K562 (cell line): ENCODE measurements at regions not wholly inside any gene's neighbourhood (a gene's known extent, or its start where the extent isn't known, plus 50 kb on each side); places are given as distances from the start of the nearest gene placed in this dataset.

Source experiments
- ATAC-seq: fragments of 200-7000 bp; cut with Tn5 transposase; 3 replicates; pipeline ENCODE4 v1.9.1; 2020; ENCODE audit warnings: moderate library complexity
- BruUV-seq: library from RNA; stranded (reverse); fragments of 400-500 nt; replicated peaks from 2 replicates; lab custom pipeline; 2021; lab: Mats Ljungman, UMichigan
- CTCF ChIA-PET: fragments of 300-600 bp; formaldehyde crosslinking; extraction: SDS; loops from one replicate; lab custom pipeline; 2021; ENCODE audit warnings: low intra/inter-chr PET ratio; lab: Yijun Ruan, JAX
- POLR2A ChIA-PET: fragments of 300-600, 350-650 bp; sonication (Branson Sonifier 250); formaldehyde crosslinking; extraction: SDS; loops from one replicate; lab custom pipeline; 2021; ENCODE audit warnings: antibody characterized with exemption, inconsistent platforms; lab: Yijun Ruan, JAX
- DNase-seq, 4 experiments: peaks; one replicate each; pipeline versions ENCODE4 v3.0.0 to v3.0.0-alpha.2; 2011 to 2018; ENCODE audit warnings: low spot score in 3 of 4, mixed read lengths in 3 of 4; ENCODE audit errors: extremely low read depth in 1 of 4
- FAIRE-seq: peaks from 2 replicates; lab custom pipeline; 2011; peaks lifted over from hg19 to GRCh38; lab: Jason Lieb, UNC
- H2AFZ ChIP-seq: 2 replicates; pipeline ENCODE4 v1.6.0; 2011; ENCODE audit warnings: low read depth, low read length, control low read depth, inconsistent platforms
- H3K27ac ChIP-seq: fragments of 200-600 bp; 3 replicates; pipeline ENCODE4 v1.8.0; 2011; ENCODE audit warnings: low read depth, mild to moderate bottlenecking, control low read depth, inconsistent platforms, low read length, moderate library complexity, mixed read lengths; ENCODE audit errors: extremely low read depth
- H3K27me3 ChIP-seq, 2 experiments: fragments of 300-600 bp in 1 of 2; 2 replicates in 1 of 2; 3 replicates in 1 of 2; pipeline versions ENCODE4 v1.6.0 to v1.8.0; 2011; ENCODE audit warnings: inconsistent platforms in 2 of 2, low read length in 2 of 2, mild to moderate bottlenecking in 1 of 2, mixed read lengths in 1 of 2, moderate library complexity in 1 of 2; ENCODE audit not compliant: control insufficient read depth in 2 of 2, insufficient read depth in 2 of 2
- H3K36me3 ChIP-seq: fragments of 300-600 bp; 3 replicates; pipeline ENCODE4 v1.8.0; 2011; ENCODE audit warnings: mild to moderate bottlenecking, low read length, inconsistent platforms; ENCODE audit not compliant: control insufficient read depth, insufficient read depth
- H3K4me1 ChIP-seq, 2 experiments: fragments of 200-600 bp in 1 of 2; replicated peaks in 1 of 2; 2 replicates in 1 of 2; 3 replicates in 1 of 2; pipeline versions ENCODE4 v1.5.1 to v1.8.0; 2011; ENCODE audit warnings: inconsistent platforms in 2 of 2, low read length in 2 of 2, mild to moderate bottlenecking in 1 of 2, mixed read lengths in 1 of 2, moderate library complexity in 1 of 2; ENCODE audit not compliant: control insufficient read depth in 2 of 2, insufficient read depth in 2 of 2
- H3K4me2 ChIP-seq: 2 replicates; pipeline ENCODE4 v1.6.1; 2011; ENCODE audit warnings: low read length, control low read depth, inconsistent platforms, mixed read lengths; ENCODE audit not compliant: insufficient read depth
- H3K4me3 ChIP-seq: fragments of 200-600 bp; sonication (generic), shearing (Covaris generic); 2 replicates; pipeline ENCODE4 v1.5.1; 2016; ENCODE audit warnings: control low read depth, inconsistent platforms
- H3K79me2 ChIP-seq: fragments of 200-600 bp; 3 replicates; pipeline ENCODE4 v1.8.0; 2011; ENCODE audit warnings: low read length, inconsistent platforms; ENCODE audit not compliant: control insufficient read depth, insufficient read depth
- H3K9ac ChIP-seq, 2 experiments: 2 replicates each; pipeline versions ENCODE4 v1.6.0 to v1.6.1; 2011; ENCODE audit warnings: low read depth in 2 of 2, low read length in 2 of 2, control low read depth in 1 of 2, inconsistent platforms in 1 of 2, mild to moderate bottlenecking in 1 of 2, mixed read lengths in 1 of 2; ENCODE audit not compliant: insufficient read depth in 1 of 2
- H3K9me1 ChIP-seq: one replicate; pipeline ENCODE4 v1.6.0; 2011; ENCODE audit warnings: inconsistent platforms, mild to moderate bottlenecking, low read length, moderate library complexity; ENCODE audit not compliant: control insufficient read depth, insufficient read depth
- H3K9me3 ChIP-seq: replicated peaks from 2 replicates; pipeline ENCODE4 v1.5.1; 2011; ENCODE audit warnings: low read depth, low read length, inconsistent platforms; ENCODE audit not compliant: control insufficient read depth, insufficient read depth
- H4K20me1 ChIP-seq: replicated peaks from 2 replicates; pipeline ENCODE4 v1.6.1; 2011; ENCODE audit warnings: low read length, inconsistent platforms, mixed read lengths; ENCODE audit not compliant: control insufficient read depth, insufficient read depth
- BCOR ChIP-seq: fragments of 450-650 bp; IDR thresholded peaks from 2 replicates; pipeline ENCODE4 v1.6.1; 2016
- CBX3 ChIP-seq, 2 experiments: IDR thresholded peaks; 1 replicate in 1 of 2; 2 replicates in 1 of 2; pipeline ENCODE4 v1.6.1; 2012; ENCODE audit warnings: inconsistent platforms in 2 of 2, low read length in 2 of 2, borderline replicate concordance in 1 of 2, control low read depth in 1 of 2
- CCNT2 ChIP-seq: IDR thresholded peaks from 2 replicates; pipeline ENCODE4 v1.6.1; 2011; ENCODE audit warnings: borderline replicate concordance, low read depth, mild to moderate bottlenecking, moderate library complexity, mixed read lengths, low read length; ENCODE audit not compliant: insufficient read length; ENCODE audit errors: extremely low read depth
- FOXM1 ChIP-seq, 2 experiments: fragments of 450-650 bp in 1 of 2; sonication (generic) in 1 of 2; formaldehyde crosslinking in 1 of 2; IDR thresholded peaks; 2 replicates each; pipeline versions ENCODE4 v1.6.1 to v1.9.0; 2017 to 2022; ENCODE audit warnings: low read depth in 2 of 2, mild to moderate bottlenecking in 2 of 2, missing genetic modification reagents in 1 of 2, moderate library complexity in 1 of 2
- FOXP4 ChIP-seq: sonication (generic); formaldehyde crosslinking; IDR thresholded peaks from 2 replicates; pipeline ENCODE4 v1.8.0; 2022; ENCODE audit warnings: mild to moderate bottlenecking, missing genetic modification reagents, borderline replicate concordance
- HDGF ChIP-seq: fragments of 450-650 bp; IDR thresholded peaks from 2 replicates; pipeline ENCODE4 v1.6.1; 2016
- NCOA6 ChIP-seq: fragments of 450-650 bp; IDR thresholded peaks from 2 replicates; pipeline ENCODE4 v1.6.1; 2017; ENCODE audit warnings: mild to moderate bottlenecking
- PHB2 ChIP-seq: fragments of 450-650 bp; IDR thresholded peaks from 2 replicates; pipeline ENCODE4 v1.6.1; 2017; ENCODE audit warnings: low read depth
- RBBP5 ChIP-seq: fragments of 200-600 bp; sonication (generic); IDR thresholded peaks from 2 replicates; pipeline ENCODE4 v1.6.1; 2012; ENCODE audit warnings: borderline replicate concordance, mild to moderate bottlenecking, low read length, control low read depth, inconsistent platforms; ENCODE audit not compliant: insufficient read depth, poor library complexity, severe bottlenecking
- SREBF1 ChIP-seq: fragments of 150-350 bp; IDR thresholded peaks from 2 replicates; pipeline ENCODE4 v1.6.1; 2014; ENCODE audit warnings: antibody characterized with exemption, low read depth, low read length, borderline replicate concordance
- TAF15 ChIP-seq: fragments of 200-400 bp; formaldehyde crosslinking; IDR thresholded peaks from 2 replicates; pipeline ENCODE4 v1.6.1; 2017; ENCODE audit warnings: mild to moderate bottlenecking, low read depth, low read length, moderate library complexity
- TCFL5 ChIP-seq: fragments of 250-450 bp; sonication (Bioruptor Pico); conservative IDR thresholded peaks from 2 replicates; pipeline ENCODE4 v1.6.1; 2021; ENCODE audit warnings: mild to moderate bottlenecking, moderate library complexity, matching md5 sums
- ZNF431 ChIP-seq: sonication (generic); formaldehyde crosslinking; IDR thresholded peaks from 2 replicates; pipeline ENCODE4 v1.8.0; 2022; ENCODE audit warnings: mild to moderate bottlenecking, missing genetic modification reagents
- ZNF507 ChIP-seq: conservative IDR thresholded peaks from 2 replicates; pipeline ENCODE4 v1.6.1; 2017; ENCODE audit warnings: missing genetic modification characterization, missing compliant biosample characterization
- WGBS: fragments of 100-300 bp; shearing (Covaris generic); methylation state at CpG from one replicate; pipeline ENCODE4 v1.1.6; 2016; ENCODE audit warnings: low coverage, mixed read lengths; ENCODE audit not compliant: insufficient coverage; ENCODE audit errors: missing lambda C conversion rate; 5-methylcytosine and 5-hydroxymethylcytosine counted together
- in situ Hi-C: fragments of 300-500 bp; cut with MboI; formaldehyde crosslinking; loops from 4 replicates; pipeline ENCODE4 v1.15.0; 2018; ENCODE audit warnings: inconsistent platforms, mixed read lengths
- intact Hi-C: fragments of 100-400 bp; cut with micrococcal nuclease; formaldehyde crosslinking; loops from 2 replicates; pipeline ENCODE4 v1.14.2; 2022

DNA sequence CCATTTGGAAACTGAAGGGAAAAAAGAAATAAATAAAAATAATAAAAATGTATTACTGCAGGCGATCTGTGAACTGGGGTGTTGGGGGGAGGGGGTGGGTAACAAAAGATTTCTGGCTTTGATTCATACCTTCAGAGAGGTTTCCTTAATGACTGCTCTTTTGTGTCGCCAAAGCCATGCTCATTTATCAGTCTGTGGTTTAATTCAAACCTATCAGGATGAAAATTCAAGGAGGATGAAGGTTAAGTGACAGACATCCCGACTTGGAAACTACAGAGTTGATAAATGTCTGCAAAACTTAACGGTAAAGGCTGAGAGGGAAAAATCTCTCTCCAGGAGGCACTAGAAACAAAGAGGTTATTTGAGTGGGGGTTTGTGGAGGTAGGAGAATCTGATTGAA is 278.2 kb downstream of the PSAT1 start:
- intact Hi-C loops = no loop called here
- no peak overlapping the region for H3K9ac ChIP-seq
- H2AFZ ChIP-seq = no peak overlapping the region
- FAIRE-seq = no peak
- ChIA-PET CTCF (no interaction called here), POLR2A (no interaction called here)
- H3K79me2 ChIP-seq = no peaks in the 10 kb centered on the region
- BruUV-seq = no TSS peak
- no peak overlapping the region for H3K27ac ChIP-seq
- H3K27me3 ChIP-seq = no peaks in the 10 kb centered on the region
- in situ Hi-C loops = no loop called here
- no peaks in the 10 kb centered on the region for H3K4me1 ChIP-seq
- no peak overlapping the region for H3K4me3 ChIP-seq
- ATAC-seq = no peak
- no peak for DNase-seq
- H3K9me1 ChIP-seq = no peaks in the 10 kb centered on the region
- no peaks in the 10 kb centered on the region for H3K9me3 ChIP-seq
- H3K36me3 ChIP-seq = no peaks in the 10 kb centered on the region
- TF ChIP-seq TCFL5 = no peak
- no peak for TF ChIP-seq BCOR
- no peak overlapping the region for H3K4me2 ChIP-seq
- 0% methylated on average over 4 of the region's 4 CpGs for WGBS
- H4K20me1 ChIP-seq = no peaks in the 10 kb centered on the region

DNA sequence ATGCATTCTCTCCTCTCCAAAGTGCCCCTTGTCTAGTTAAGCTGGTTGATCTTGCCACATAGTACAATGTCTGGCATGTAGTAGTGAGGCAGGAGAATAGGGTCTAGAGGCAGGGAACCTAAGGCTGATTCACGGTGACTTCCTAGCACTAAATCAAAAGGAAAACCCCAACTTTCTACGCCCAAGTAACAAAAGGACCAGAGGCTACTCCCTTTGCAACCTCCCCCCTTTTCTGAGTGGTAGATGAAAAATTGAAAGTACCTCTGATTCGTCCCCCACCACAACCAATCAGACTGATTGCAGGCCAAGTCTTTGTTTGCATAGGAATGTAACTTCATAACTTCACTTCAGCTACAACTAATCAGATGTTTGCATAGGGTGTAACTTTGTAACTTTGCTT is 278.8 kb downstream of the PSAT1 start:
- Histone ChIP-seq H3K27me3 (no peaks in the 10 kb centered on the region), H3K79me2 (no peaks in the 10 kb centered on the region), H3K4me1 (no peaks in the 10 kb centered on the region), H3K27ac (no peak overlapping the region), H4K20me1 (no peaks in the 10 kb centered on the region), H3K9ac (no peak overlapping the region), H3K36me3 (no peaks in the 10 kb centered on the region), H3K4me3 (no peak overlapping the region), H3K4me2 (no peak overlapping the region), H3K9me3 (no peaks in the 10 kb centered on the region), H2AFZ (no peak overlapping the region), H3K9me1 (no peaks in the 10 kb centered on the region)
- ATAC-seq = no peak
- 0% methylated on average over 1 of the region's 3 CpGs for WGBS
- in situ Hi-C loops = no loop called here
- no TSS peak for BruUV-seq
- ChIA-PET POLR2A (no interaction called here), CTCF (no interaction called here)
- DNase-seq = no peak
- intact Hi-C loops = no loop called here
- FAIRE-seq = no peak
- no peak for TF ChIP-seq SREBF1
- no peak for TF ChIP-seq HDGF
- no peak for TF ChIP-seq NCOA6
- no peak for TF ChIP-seq TAF15
- no peak for TF ChIP-seq ZNF431 (CRISPR knock-in tag)
- TF ChIP-seq RBBP5 = no peak
- TF ChIP-seq PHB2 = no peak
- TF ChIP-seq ZNF507 (tag) = no peak
- no peak for TF ChIP-seq CBX3 (IDR thresholded peaks at IDR 0.05; ENCODE audit: borderline replicate concordance in 1 of 2, low read length in 2 of 2)
- TF ChIP-seq CCNT2 = no peak
- no peak for TF ChIP-seq FOXP4 (CRISPR knock-in tag)
- no peak for TF ChIP-seq FOXM1 (IDR thresholded peaks at IDR 0.05; ENCODE audit: low read depth)
- no peak for TF ChIP-seq FOXM1 (CRISPR knock-in tag; IDR thresholded peaks at IDR 0.05; ENCODE audit: low read depth)
